ENCODE measurements at regions not wholly inside any gene's neighbourhood (a gene's known extent, or its start where the extent isn't known, plus 50 kb on each side); places are given as distances from the start of the nearest gene placed in this dataset.

DNA sequence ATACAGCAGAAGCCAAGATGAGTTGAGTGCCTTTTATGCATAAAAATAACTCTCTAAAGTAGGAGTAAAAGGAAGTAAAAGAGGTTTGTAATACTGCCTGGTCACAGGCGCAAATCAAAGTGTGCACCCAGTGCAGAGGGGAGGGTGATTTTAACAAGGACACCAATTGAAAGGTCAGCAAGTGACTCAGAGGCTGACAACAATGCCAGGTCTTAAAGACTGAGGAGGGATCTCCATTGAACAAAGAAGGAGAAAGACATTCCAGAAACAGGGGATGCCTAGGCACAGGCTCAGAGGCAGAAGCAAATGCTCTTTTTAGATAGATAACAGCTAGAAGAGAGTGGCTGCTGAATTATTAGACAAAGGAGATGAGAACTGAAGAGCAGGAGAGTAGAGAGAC, 297.4 kb upstream of the VCX start:
- Histone ChIP-seq H3K4me3 (no peak overlapping the region), H3F3A (ENCODE audit: insufficient read depth, low read depth) (no peaks in the 10 kb centered on the region), H3K9me2 (ENCODE audit: insufficient read depth) (no peaks in the 10 kb centered on the region), H3K79me2 (ENCODE audit: low read depth) (no peaks in the 10 kb centered on the region), H4K20me1 (ENCODE audit: insufficient read depth) (no peaks in the 10 kb centered on the region), H3K27me3 (ENCODE audit: insufficient read depth, low read depth) (no peaks in the 10 kb centered on the region), H3K4me2 (no peak overlapping the region), H3K9me3 (ENCODE audit: insufficient read depth, low read depth) (no peaks in the 10 kb centered on the region), H3K4me1 (replicated peaks; ENCODE audit: insufficient read depth) (no peaks in the 10 kb centered on the region), H3K36me3 (ENCODE audit: low read depth) (no peaks in the 10 kb centered on the region), H2AFZ (no peak overlapping the region), H3K27ac (no peak overlapping the region)
- CTCF ChIA-PET: no interaction called here
- BruUV-seq (replicated peaks): no TSS peak
- TF ChIP-seq CTCF (conservative IDR thresholded peaks at IDR 0.05) (no peak), EZH2 (IDR thresholded peaks at IDR 0.05; ENCODE audit: low read depth) (no peak)
- POLR2A ChIA-PET (ENCODE audit: unreplicated experiment): no interaction called here
- intact Hi-C loops (cut with micrococcal nuclease; ENCODE audit: unreplicated experiment): no loop called here
- DNase-seq: no peak

DNA sequence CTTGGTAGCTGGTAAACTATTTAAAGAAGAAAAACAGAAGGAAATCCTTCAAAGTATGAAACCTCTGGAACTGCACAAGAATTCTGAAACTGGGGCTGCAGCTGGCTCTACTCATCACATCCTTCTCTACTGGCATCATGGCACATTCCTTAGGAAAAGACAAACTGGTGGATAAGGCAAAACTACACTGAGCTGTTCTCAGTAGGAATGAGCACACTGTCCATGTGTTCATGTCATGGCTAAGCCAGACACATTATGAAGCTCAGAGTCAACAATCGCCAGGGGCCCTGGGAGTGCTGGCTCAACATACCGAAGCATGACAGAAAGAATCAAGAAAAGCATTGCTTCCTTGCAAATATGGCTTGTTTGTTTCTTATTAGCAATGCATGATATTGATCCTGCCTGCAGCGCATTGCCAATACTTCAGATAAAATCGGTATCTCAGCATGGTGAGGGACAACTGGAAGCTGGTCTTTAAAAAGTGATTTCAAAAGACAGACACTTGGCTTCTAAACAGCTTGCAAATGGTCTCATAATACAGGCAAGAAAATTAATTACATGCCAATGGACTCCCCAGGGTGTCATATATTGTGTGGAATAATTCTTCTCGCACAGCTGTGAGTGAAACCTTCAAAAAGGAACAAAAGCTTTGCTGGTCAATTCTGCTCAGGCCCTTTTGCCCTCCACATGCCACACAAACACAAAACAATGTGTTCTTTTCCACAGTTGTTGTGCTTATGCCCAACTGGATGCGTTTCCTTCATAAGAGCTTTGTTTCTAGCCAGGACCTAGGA, 300.2 kb upstream of the VCX start:
- H2AFZ ChIP-seq: no peak overlapping the region
- H3K36me3 ChIP-seq (ENCODE audit: low read depth): no peaks in the 10 kb centered on the region
- H3K4me2 ChIP-seq: no peak overlapping the region
- BruUV-seq (replicated peaks): no TSS peak
- H3K27me3 ChIP-seq (ENCODE audit: insufficient read depth, low read depth): no peaks in the 10 kb centered on the region
- no peak overlapping the region for H3K27ac ChIP-seq
- H3K4me1 ChIP-seq (replicated peaks; ENCODE audit: insufficient read depth): no peaks in the 10 kb centered on the region
- ChIA-PET POLR2A (ENCODE audit: unreplicated experiment) (no interaction called here), CTCF (no interaction called here)
- H3K9me3 ChIP-seq (ENCODE audit: insufficient read depth, low read depth): no peaks in the 10 kb centered on the region
- no peaks in the 10 kb centered on the region for H3K79me2 ChIP-seq (ENCODE audit: low read depth)
- intact Hi-C loops (cut with micrococcal nuclease; ENCODE audit: unreplicated experiment): no loop called here
- no peaks in the 10 kb centered on the region for H3F3A ChIP-seq (ENCODE audit: insufficient read depth, low read depth)
- TF ChIP-seq CTCF (conservative IDR thresholded peaks at IDR 0.05): no peak
- TF ChIP-seq EZH2 (IDR thresholded peaks at IDR 0.05; ENCODE audit: low read depth): no peak
- H3K9me2 ChIP-seq (ENCODE audit: insufficient read depth): no peaks in the 10 kb centered on the region
- H4K20me1 ChIP-seq (ENCODE audit: insufficient read depth): no peaks in the 10 kb centered on the region
- no peak for DNase-seq
- H3K4me3 ChIP-seq: no peak overlapping the region

DNA sequence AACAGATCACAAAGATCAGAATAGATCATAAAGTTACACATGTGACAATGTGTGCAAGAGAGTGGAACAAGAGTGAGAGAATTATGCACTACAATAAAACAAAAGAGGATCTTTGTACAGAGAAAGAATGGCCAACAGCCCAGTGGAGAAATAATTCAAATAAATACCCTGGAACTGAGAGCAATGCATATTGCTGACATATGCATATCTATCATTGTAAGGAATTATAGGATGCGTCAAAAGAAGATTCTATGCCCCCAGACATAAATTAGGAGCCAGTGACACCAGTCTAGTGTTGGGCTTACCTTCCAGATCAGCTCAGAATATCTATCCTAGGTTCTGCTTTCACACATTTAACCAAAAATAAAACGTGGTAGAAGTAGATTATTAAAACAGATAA, 320.1 kb upstream of the VCX start:
- Histone ChIP-seq H4K20me1 (ENCODE audit: insufficient read depth) (no peaks in the 10 kb centered on the region), H3K4me1 (replicated peaks; ENCODE audit: insufficient read depth) (no peaks in the 10 kb centered on the region), H3F3A (ENCODE audit: insufficient read depth, low read depth) (no peaks in the 10 kb centered on the region), H3K4me2 (no peak overlapping the region), H3K4me3 (no peak overlapping the region), H3K27ac (no peak overlapping the region), H3K9me3 (ENCODE audit: insufficient read depth, low read depth) (no peaks in the 10 kb centered on the region), H2AFZ (no peak overlapping the region), H3K36me3 (ENCODE audit: low read depth) (no peaks in the 10 kb centered on the region), H3K27me3 (ENCODE audit: insufficient read depth, low read depth) (no peaks in the 10 kb centered on the region), H3K9me2 (ENCODE audit: insufficient read depth) (no peaks in the 10 kb centered on the region), H3K79me2 (ENCODE audit: low read depth) (no peaks in the 10 kb centered on the region)
- ChIA-PET CTCF (no interaction called here), POLR2A (ENCODE audit: unreplicated experiment) (no interaction called here)
- intact Hi-C loops (cut with micrococcal nuclease; ENCODE audit: unreplicated experiment): no loop called here
- no peak for DNase-seq
- no peak for TF ChIP-seq CTCF (conservative IDR thresholded peaks at IDR 0.05)
- TF ChIP-seq EZH2 (IDR thresholded peaks at IDR 0.05; ENCODE audit: low read depth): no peak
- BruUV-seq (replicated peaks): no TSS peak
